H1 (cell line): ENCODE measurements at regions not wholly inside any gene's neighbourhood (a gene's known extent, or its start where the extent isn't known, plus 50 kb on each side); places are given as distances from the start of the nearest gene placed in this dataset.

Source experiments
- CTCF ChIA-PET: fragments of 300-600 bp; sonication (Branson Sonifier 250); formaldehyde crosslinking; loops from one replicate; lab custom pipeline; 2021; ENCODE audit not compliant: partially characterized antibody; lab: Charles Lee
- POLR2A ChIA-PET: fragments of 300-600 bp; sonication (Branson Sonifier 250); formaldehyde crosslinking; loops from one replicate; lab custom pipeline; 2021; ENCODE audit warnings: inconsistent platforms; ENCODE audit not compliant: partially characterized antibody; lab: Charles Lee
- DNase-seq, 2 experiments: peaks; one replicate each; pipeline versions ENCODE4 v3.0.0 to v3.0.0-alpha.2; 2010 to 2022; ENCODE audit warnings: low spot score in 2 of 2, low read depth in 1 of 2, mixed read lengths in 1 of 2
- FAIRE-seq: peaks from 2 replicates; lab custom pipeline; 2011; peaks lifted over from hg19 to GRCh38; lab: Jason Lieb, UNC
- H2AFZ ChIP-seq: 2 replicates; pipeline ENCODE4 v1.8.1; 2012; ENCODE audit warnings: low read length, inconsistent platforms
- H2AK5ac ChIP-seq: 2 replicates; pipeline ENCODE4 v1.6.1; 2013; ENCODE audit warnings: low read depth, low read length
- H2BK120ac ChIP-seq: replicated peaks from 2 replicates; pipeline ENCODE3; 2013; ENCODE audit warnings: low read depth, low read length, inconsistent platforms
- H2BK12ac ChIP-seq: 2 replicates; pipeline ENCODE4 v1.6.1; 2013; ENCODE audit warnings: low read depth, low read length
- H2BK15ac ChIP-seq: 2 replicates; pipeline ENCODE4 v1.6.1; 2013; ENCODE audit warnings: low read length
- H2BK20ac ChIP-seq: 2 replicates; pipeline ENCODE4 v1.6.1; 2013; ENCODE audit warnings: low read length
- H2BK5ac ChIP-seq: 2 replicates; pipeline ENCODE4 v1.6.1; 2013; ENCODE audit warnings: low read depth, low read length
- H3K14ac ChIP-seq: 2 replicates; pipeline ENCODE4 v1.6.1; 2013; ENCODE audit warnings: inconsistent platforms; ENCODE audit not compliant: insufficient read length
- H3K18ac ChIP-seq: 2 replicates; pipeline ENCODE4 v1.6.1; 2013; ENCODE audit warnings: low read length; ENCODE audit errors: extremely low read depth
- H3K23ac ChIP-seq: 2 replicates; pipeline ENCODE4 v1.6.1; 2013; ENCODE audit warnings: inconsistent platforms; ENCODE audit not compliant: insufficient read length
- H3K23me2 ChIP-seq: 2 replicates; pipeline ENCODE4 v1.6.1; 2013; ENCODE audit warnings: low read depth, low read length
- H3K27ac ChIP-seq: 2 replicates; pipeline ENCODE4 v1.6.1; 2011; ENCODE audit warnings: low read depth, low read length, inconsistent platforms
- H3K27me3 ChIP-seq, 4 experiments: replicated peaks in 1 of 4; 1 replicate in 1 of 4; 2 replicates in 3 of 4; pipeline versions ENCODE4 v1.6.1 to v1.8.1; 2011 to 2013; ENCODE audit warnings: low read length in 3 of 4, mild to moderate bottlenecking in 3 of 4, inconsistent platforms in 2 of 4, mixed read lengths in 2 of 4, moderate library complexity in 1 of 4; ENCODE audit not compliant: control insufficient read depth in 3 of 4, insufficient read depth in 3 of 4; ENCODE audit errors: extremely low read depth in 1 of 4
- H3K36me3 ChIP-seq, 4 experiments: 2 replicates each; pipeline versions ENCODE4 v1.6.1 to v1.8.1; 2011 to 2013; ENCODE audit warnings: mild to moderate bottlenecking in 4 of 4, low read length in 3 of 4, moderate library complexity in 2 of 4, control low read depth in 1 of 4, inconsistent platforms in 1 of 4; ENCODE audit not compliant: insufficient read depth in 4 of 4, control insufficient read depth in 2 of 4
- H3K4ac ChIP-seq: replicated peaks from 2 replicates; pipeline ENCODE3; 2013; ENCODE audit warnings: low read length, low read depth, mixed read lengths, inconsistent platforms; ENCODE audit not compliant: insufficient read length
- H3K4me1 ChIP-seq, 4 experiments: replicated peaks in 1 of 4; 1 replicate in 1 of 4; 2 replicates in 3 of 4; pipeline versions ENCODE4 v1.6.1 to v1.8.1; 2011 to 2013; ENCODE audit warnings: low read length in 3 of 4, inconsistent platforms in 2 of 4, mixed read lengths in 1 of 4; ENCODE audit not compliant: insufficient read depth in 4 of 4, control insufficient read depth in 3 of 4
- H3K4me2 ChIP-seq, 2 experiments: 2 replicates each; pipeline versions ENCODE4 v1.6.1 to v1.8.1; 2011 to 2013; ENCODE audit warnings: low read depth in 2 of 2, low read length in 2 of 2, control low read depth in 1 of 2, inconsistent platforms in 1 of 2, mild to moderate bottlenecking in 1 of 2; ENCODE audit not compliant: insufficient read depth in 1 of 2
- H3K4me3 ChIP-seq, 4 experiments: fragments of 200-600, 300-600 bp in 1 of 4; sonication (generic), shearing (Covaris generic), sonication (Bioruptor Twin) in 1 of 4; 2 replicates each; pipeline versions ENCODE4 v1.5.1 to v1.8.1; 2011 to 2016; ENCODE audit warnings: low read length in 4 of 4, low read depth in 3 of 4, control low read depth in 2 of 4, inconsistent platforms in 2 of 4, mild to moderate bottlenecking in 2 of 4, mixed read lengths in 1 of 4, moderate library complexity in 1 of 4; ENCODE audit not compliant: insufficient read depth in 2 of 4; ENCODE audit errors: extremely low read depth in 1 of 4
- H3K56ac ChIP-seq: replicated peaks from 2 replicates; pipeline ENCODE3; 2013; ENCODE audit warnings: low read depth, mild to moderate bottlenecking, mixed read lengths, low read length, inconsistent platforms; ENCODE audit not compliant: insufficient read length
- H3K79me1 ChIP-seq: 2 replicates; pipeline ENCODE4 v1.6.1; 2013; ENCODE audit warnings: low read depth, low read length, control low read depth
- H3K79me2 ChIP-seq, 2 experiments: 2 replicates each; pipeline versions ENCODE4 v1.6.1 to v1.8.1; 2012 to 2013; ENCODE audit warnings: low read length in 2 of 2, mild to moderate bottlenecking in 2 of 2, inconsistent platforms in 1 of 2; ENCODE audit not compliant: insufficient read depth in 2 of 2, control insufficient read depth in 1 of 2
- H3K9ac ChIP-seq, 4 experiments: replicated peaks in 1 of 4; 1 replicate in 1 of 4; 2 replicates in 3 of 4; pipeline versions ENCODE4 v1.6.1 to v1.8.1; 2011 to 2013; ENCODE audit warnings: low read depth in 3 of 4, low read length in 3 of 4, control low read depth in 2 of 4, mild to moderate bottlenecking in 2 of 4, moderate library complexity in 2 of 4, inconsistent platforms in 1 of 4; ENCODE audit errors: extremely low read depth in 1 of 4
- H3K9me3 ChIP-seq, 2 experiments: 2 replicates each; pipeline versions ENCODE4 v1.6.1 to v1.8.1; 2012 to 2013; ENCODE audit warnings: mild to moderate bottlenecking in 2 of 2, moderate library complexity in 2 of 2, control low read depth in 1 of 2, inconsistent platforms in 1 of 2, low read depth in 1 of 2, low read length in 1 of 2, mixed read lengths in 1 of 2; ENCODE audit not compliant: insufficient read depth in 2 of 2
- H4K20me1 ChIP-seq, 2 experiments: replicated peaks in 1 of 2; 2 replicates each; pipeline versions ENCODE3 to v1.8.1; 2011 to 2013; ENCODE audit warnings: inconsistent platforms in 2 of 2, low read length in 2 of 2, mild to moderate bottlenecking in 1 of 2; ENCODE audit not compliant: insufficient read depth in 2 of 2, control insufficient read depth in 1 of 2
- H4K5ac ChIP-seq: 2 replicates; pipeline ENCODE4 v1.6.1; 2013; ENCODE audit warnings: low read length, low read depth, mixed read lengths, inconsistent platforms; ENCODE audit not compliant: insufficient read length
- H4K8ac ChIP-seq: 2 replicates; pipeline ENCODE4 v1.8.0; 2013; ENCODE audit warnings: mild to moderate bottlenecking, moderate library complexity, low read length, inconsistent platforms; ENCODE audit not compliant: insufficient read depth; ENCODE audit errors: extremely low read depth
- H4K91ac ChIP-seq: replicated peaks from 2 replicates; pipeline ENCODE3; 2013; ENCODE audit warnings: low read length, mixed read lengths, inconsistent platforms; ENCODE audit not compliant: insufficient read length
- BACH1 ChIP-seq: IDR thresholded peaks from 2 replicates; pipeline ENCODE4 v1.6.1; 2012; ENCODE audit warnings: low read length, improper control_type of control experiment
- CHD2 ChIP-seq: IDR thresholded peaks from 2 replicates; pipeline ENCODE4 v1.6.1; 2012; ENCODE audit warnings: low read length, improper control_type of control experiment
- EGR1 ChIP-seq: IDR thresholded peaks from 2 replicates; pipeline ENCODE4 v1.6.1; 2011; ENCODE audit warnings: low read depth, low read length, borderline replicate concordance
- SIX5 ChIP-seq: IDR thresholded peaks from 2 replicates; pipeline ENCODE4 v1.6.1; 2011; ENCODE audit warnings: mild to moderate bottlenecking, low read depth, low read length
- SRF ChIP-seq: IDR thresholded peaks from 2 replicates; pipeline ENCODE4 v1.6.1; 2011; ENCODE audit warnings: mild to moderate bottlenecking, low read depth, low read length, moderate library complexity
- TCF12 ChIP-seq: IDR thresholded peaks from 2 replicates; pipeline ENCODE4 v1.6.1; 2011; ENCODE audit warnings: low read depth, mild to moderate bottlenecking, low read length
- WGBS, 2 experiments: shearing (Covaris generic) in 1 of 2; methylation state at CpG; one replicate each; pipeline versions ENCODE4 v1.1.6 to v1.1.7; 2013 to 2015; ENCODE audit warnings: low lambda C conversion rate in 2 of 2, mixed read lengths in 2 of 2, inconsistent platforms in 1 of 2, low coverage in 1 of 2, missing lambda C conversion rate in 1 of 2; ENCODE audit not compliant: insufficient replicate concordance in 2 of 2, insufficient coverage in 1 of 2, insufficient read length in 1 of 2; ENCODE audit errors: extremely low coverage in 1 of 2, missing lambda C conversion rate in 1 of 2; 5-methylcytosine and 5-hydroxymethylcytosine counted together

- no peak overlapping the region for H4K5ac ChIP-seq
- no peak overlapping the region for H2BK5ac ChIP-seq
- ChIA-PET CTCF (no interaction called here), POLR2A (interaction anchor here (0.7 kb wide), 1 partner anchor 564 kb away, joined by 4 read pairs; no protein-coding TSS in a partner anchor)
- no peak overlapping the region for H2AFZ ChIP-seq
- no peaks in the 10 kb centered on the region for H3K79me2 ChIP-seq
- H3K18ac ChIP-seq, result no peak overlapping the region
- peaks cover 0 to 7% (median 3%) of the 10 kb centered on the region in 4 experiments; a peak in 5 of 7 replicates for H3K4me1 ChIP-seq
- DNase-seq, result no peak
- no peaks in the 10 kb centered on the region for H3K27me3 ChIP-seq
- no peak overlapping the region for H2BK15ac ChIP-seq
- H4K20me1 ChIP-seq, result no peaks in the 10 kb centered on the region
- no peak overlapping the region; a peak in 1 of 7 replicates for H3K9ac ChIP-seq
- no peak overlapping the region for H3K23ac ChIP-seq
- no peaks in the 10 kb centered on the region for H3K23me2 ChIP-seq
- H2BK20ac ChIP-seq, result no peak overlapping the region
- H3K4me2 ChIP-seq, result no peak overlapping the region
- H3K79me1 ChIP-seq, result no peaks in the 10 kb centered on the region
- TF ChIP-seq BACH1, result no peak
- TF ChIP-seq TCF12, result no peak
- TF ChIP-seq EGR1, result no peak
- TF ChIP-seq SRF, result no peak
- TF ChIP-seq CHD2, result no peak
- TF ChIP-seq SIX5, result no peak
- no peak overlapping the region for H3K56ac ChIP-seq
- 0 out of 2 replicates have a peak overlapping the region, but pooled peaks have one; percentile 22 for H2BK12ac ChIP-seq
- H3K36me3 ChIP-seq, result no peaks in the 10 kb centered on the region
- no peak overlapping the region for H3K4ac ChIP-seq
- H3K27ac ChIP-seq, result no peak overlapping the region
- H2AK5ac ChIP-seq, result no peak overlapping the region
- H3K14ac ChIP-seq, result no peak overlapping the region
- H2BK120ac ChIP-seq, result no peak overlapping the region
- no peaks in the 10 kb centered on the region for H3K9me3 ChIP-seq
- H3K4me3 ChIP-seq, result no peak overlapping the region
- no peak overlapping the region for H4K8ac ChIP-seq
- WGBS, 2 experiments, result 76% methylated on average over 4 of the region's 4 CpGs; no CpG with 5 or more reads in 1 of the 2 experiments
- FAIRE-seq, result no peak
- H4K91ac ChIP-seq, result no peak overlapping the region
These were observed 67.7 kb upstream of the PGRMC2 start for GRCh38 chr4:128355305-128355704.
